ENCODE measurements at regions not wholly inside any gene's neighbourhood (a gene's known extent, or its start where the extent isn't known, plus 50 kb on each side); places are given as distances from the start of the nearest gene placed in this dataset.

- Mint-ChIP-seq H3K27me3 (ENCODE audit: unreplicated experiment) (no peaks in the 10 kb centered on the region), H3K9me3 (ENCODE audit: unreplicated experiment) (no peaks in the 10 kb centered on the region), H3K36me3 (ENCODE audit: unreplicated experiment) (no peaks in the 10 kb centered on the region), H3K4me3 (ENCODE audit: unreplicated experiment) (no peak overlapping the region), H3K27ac (ENCODE audit: unreplicated experiment) (no peak overlapping the region), H3K4me1 (ENCODE audit: unreplicated experiment) (no peaks in the 10 kb centered on the region)
- no peak for TF ChIP-seq CTCF (IDR thresholded peaks at IDR 0.05)
- DNase-seq (ENCODE audit: extremely low spot score, unreplicated experiment), result no peak
Measured at GRCh38 chr3:113057117-113057516, 66.3 kb downstream of the GTPBP8 start.

- no peak for TF ChIP-seq CTCF (IDR thresholded peaks at IDR 0.05)
- no peak for DNase-seq (ENCODE audit: extremely low spot score, unreplicated experiment)
- Mint-ChIP-seq H3K27me3 (ENCODE audit: unreplicated experiment) (no peaks in the 10 kb centered on the region), H3K4me3 (ENCODE audit: unreplicated experiment) (no peak overlapping the region), H3K9me3 (ENCODE audit: unreplicated experiment) (no peaks in the 10 kb centered on the region), H3K4me1 (ENCODE audit: unreplicated experiment) (no peaks in the 10 kb centered on the region), H3K27ac (ENCODE audit: unreplicated experiment) (no peak overlapping the region), H3K36me3 (ENCODE audit: unreplicated experiment) (no peaks in the 10 kb centered on the region)
Measured at GRCh38 chr3:113058188-113058587, 67.4 kb downstream of the GTPBP8 start.

GRCh38 chr3:113062705-113063104, 71.9 kb downstream of the GTPBP8 start:
- peaks cover 13% of the 10 kb centered on the region for H3K9me3 Mint-ChIP-seq (ENCODE audit: unreplicated experiment)
- H3K4me1 Mint-ChIP-seq (ENCODE audit: unreplicated experiment), result peaks cover 5% of the 10 kb centered on the region
- no peaks in the 10 kb centered on the region for H3K27me3 Mint-ChIP-seq (ENCODE audit: unreplicated experiment)
- no peak for TF ChIP-seq CTCF (IDR thresholded peaks at IDR 0.05)
- H3K27ac Mint-ChIP-seq (ENCODE audit: unreplicated experiment), result no peak overlapping the region
- no peak overlapping the region for H3K4me3 Mint-ChIP-seq (ENCODE audit: unreplicated experiment)
- H3K36me3 Mint-ChIP-seq (ENCODE audit: unreplicated experiment), result peaks cover 7% of the 10 kb centered on the region
- DNase-seq (ENCODE audit: extremely low spot score, unreplicated experiment), result no peak

- no peak for DNase-seq (ENCODE audit: extremely low spot score, unreplicated experiment)
- Mint-ChIP-seq H3K36me3 (ENCODE audit: unreplicated experiment) (peaks cover 7% of the 10 kb centered on the region), H3K4me3 (ENCODE audit: unreplicated experiment) (no peak overlapping the region), H3K4me1 (ENCODE audit: unreplicated experiment) (peaks cover 5% of the 10 kb centered on the region), H3K9me3 (ENCODE audit: unreplicated experiment) (peaks cover 13% of the 10 kb centered on the region), H3K27me3 (ENCODE audit: unreplicated experiment) (no peaks in the 10 kb centered on the region), H3K27ac (ENCODE audit: unreplicated experiment) (no peak overlapping the region)
- no peak for TF ChIP-seq CTCF (IDR thresholded peaks at IDR 0.05)
Measured at GRCh38 chr3:113063126-113063894, 72.5 kb downstream of the GTPBP8 start.

GRCh38 chr3:113064183-113064582, 73.4 kb downstream of the GTPBP8 start:
- peaks cover 5% of the 10 kb centered on the region for H3K4me1 Mint-ChIP-seq (ENCODE audit: unreplicated experiment)
- H3K27ac Mint-ChIP-seq (ENCODE audit: unreplicated experiment), result no peak overlapping the region
- H3K4me3 Mint-ChIP-seq (ENCODE audit: unreplicated experiment), result no peak overlapping the region
- H3K27me3 Mint-ChIP-seq (ENCODE audit: unreplicated experiment), result no peaks in the 10 kb centered on the region
- no peak for DNase-seq (ENCODE audit: extremely low spot score, unreplicated experiment)
- no peak for TF ChIP-seq CTCF (IDR thresholded peaks at IDR 0.05)
- peaks cover 13% of the 10 kb centered on the region for H3K9me3 Mint-ChIP-seq (ENCODE audit: unreplicated experiment)
- peaks cover 7% of the 10 kb centered on the region for H3K36me3 Mint-ChIP-seq (ENCODE audit: unreplicated experiment)
